Smooth muscle cell (in vitro differentiated cells): ENCODE measurements at regions not wholly inside any gene's neighbourhood (a gene's known extent, or its start where the extent isn't known, plus 50 kb on each side); places are given as distances from the start of the nearest gene placed in this dataset.
"Not testable (repeated sequence)": the region's sequence is repeated elsewhere in the genome, so short reads cannot be mapped to it uniquely, and the experiment has no call there.

Source experiments
- DNase-seq: peaks from one replicate; lab custom pipeline; 2025; ENCODE audit not compliant: unreplicated experiment; lab: John Stamatoyannopoulos, UW
- H2AFZ ChIP-seq: fragments of 200-600 bp; sonication (generic); 2 replicates; pipeline ENCODE4 v1.6.0; 2016; ENCODE audit warnings: antibody characterized with exemption, low read depth, mild to moderate bottlenecking
- H3F3A ChIP-seq: fragments of 200-600 bp; sonication (generic); 2 replicates; pipeline ENCODE4 v1.6.0; 2017; ENCODE audit warnings: antibody characterized with exemption, low read depth
- H3K27ac ChIP-seq: fragments of 200-600 bp; sonication (generic); 2 replicates; pipeline ENCODE4 v1.5.1; 2016; ENCODE audit warnings: low read depth, mild to moderate bottlenecking
- H3K27me3 ChIP-seq: fragments of 200-600 bp; sonication (generic); 2 replicates; pipeline ENCODE4 v1.6.1; 2016; ENCODE audit warnings: low read depth, mild to moderate bottlenecking
- H3K36me3 ChIP-seq: fragments of 200-600 bp; sonication (generic); 2 replicates; pipeline ENCODE4 v1.5.1; 2016; ENCODE audit warnings: low read depth
- H3K4me1 ChIP-seq: fragments of 200-600 bp; sonication (generic); 2 replicates; pipeline ENCODE4 v1.5.1; 2016; ENCODE audit warnings: low read depth
- H3K4me2 ChIP-seq: fragments of 200-600 bp; sonication (generic); 2 replicates; pipeline ENCODE4 v1.6.0; 2016; ENCODE audit warnings: mild to moderate bottlenecking
- H3K4me3 ChIP-seq: fragments of 200-600 bp; sonication (generic); 2 replicates; pipeline ENCODE4 v1.5.1; 2016; ENCODE audit warnings: mild to moderate bottlenecking
- H3K79me2 ChIP-seq: fragments of 200-600 bp; sonication (generic); 2 replicates; pipeline ENCODE4 v1.6.0; 2016; ENCODE audit warnings: low read depth, mild to moderate bottlenecking
- H3K9ac ChIP-seq: fragments of 200-600 bp; sonication (generic); 2 replicates; pipeline ENCODE4 v1.6.0; 2016; ENCODE audit warnings: low read depth
- H3K9me3 ChIP-seq: fragments of 200-600 bp; sonication (generic); replicated peaks from 2 replicates; pipeline ENCODE4 v1.5.1; 2016; ENCODE audit warnings: low read depth
- H4K20me1 ChIP-seq: fragments of 200-600 bp; sonication (generic); 2 replicates; pipeline ENCODE4 v1.6.0; 2016; ENCODE audit warnings: low read depth
- WGBS: methylation state at CpG from one replicate; pipeline ENCODE4 v1.1.7; 2016; ENCODE audit warnings: low lambda C conversion rate; 5-methylcytosine and 5-hydroxymethylcytosine counted together
- TF ChIP-seq, protein P1 (sequence below): fragments of 200-600 bp; sonication (generic); IDR thresholded peaks from 2 replicates; pipeline ENCODE4 v1.5.1; 2017; ENCODE audit warnings: borderline replicate concordance, mild to moderate bottlenecking, antibody characterized with exemption; ENCODE audit not compliant: insufficient read depth, poor library complexity, severe bottlenecking

DNA sequence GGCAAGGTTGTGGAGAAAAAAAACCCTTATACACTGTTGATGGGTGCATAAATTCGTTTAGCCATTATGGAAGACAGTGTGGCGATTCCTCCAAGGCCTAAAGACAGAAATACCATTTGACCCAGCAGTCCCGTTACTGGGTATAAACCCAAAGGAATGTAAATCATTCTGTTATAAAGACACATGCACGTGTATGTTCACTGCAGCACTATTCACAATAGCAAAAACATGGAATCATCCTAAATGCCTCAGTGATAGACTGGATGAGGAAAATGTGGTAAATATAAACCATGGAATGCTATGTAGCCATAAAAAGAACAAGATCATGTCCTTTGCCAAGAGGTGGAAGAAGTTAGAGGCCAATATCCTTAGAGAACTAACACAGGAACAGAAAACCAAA, 119.9 kb upstream of the PRR16 start:
- Histone ChIP-seq H3K9ac (no peak overlapping the region), H2AFZ (no peak overlapping the region), H3K4me1 (no peaks in the 10 kb centered on the region), H3K36me3 (no peaks in the 10 kb centered on the region), H3F3A (no peaks in the 10 kb centered on the region), H3K4me3 (no peak overlapping the region), H3K4me2 (no peak overlapping the region), H3K9me3 (no peaks in the 10 kb centered on the region), H3K79me2 (no peaks in the 10 kb centered on the region), H3K27me3 (no peaks in the 10 kb centered on the region), H4K20me1 (no peaks in the 10 kb centered on the region), H3K27ac (no peak overlapping the region)
- no peak for DNase-seq
- TF ChIP-seq, protein P1, sequence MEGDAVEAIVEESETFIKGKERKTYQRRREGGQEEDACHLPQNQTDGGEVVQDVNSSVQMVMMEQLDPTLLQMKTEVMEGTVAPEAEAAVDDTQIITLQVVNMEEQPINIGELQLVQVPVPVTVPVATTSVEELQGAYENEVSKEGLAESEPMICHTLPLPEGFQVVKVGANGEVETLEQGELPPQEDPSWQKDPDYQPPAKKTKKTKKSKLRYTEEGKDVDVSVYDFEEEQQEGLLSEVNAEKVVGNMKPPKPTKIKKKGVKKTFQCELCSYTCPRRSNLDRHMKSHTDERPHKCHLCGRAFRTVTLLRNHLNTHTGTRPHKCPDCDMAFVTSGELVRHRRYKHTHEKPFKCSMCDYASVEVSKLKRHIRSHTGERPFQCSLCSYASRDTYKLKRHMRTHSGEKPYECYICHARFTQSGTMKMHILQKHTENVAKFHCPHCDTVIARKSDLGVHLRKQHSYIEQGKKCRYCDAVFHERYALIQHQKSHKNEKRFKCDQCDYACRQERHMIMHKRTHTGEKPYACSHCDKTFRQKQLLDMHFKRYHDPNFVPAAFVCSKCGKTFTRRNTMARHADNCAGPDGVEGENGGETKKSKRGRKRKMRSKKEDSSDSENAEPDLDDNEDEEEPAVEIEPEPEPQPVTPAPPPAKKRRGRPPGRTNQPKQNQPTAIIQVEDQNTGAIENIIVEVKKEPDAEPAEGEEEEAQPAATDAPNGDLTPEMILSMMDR, result no peak
- 87% methylated on average over 4 of the region's 4 CpGs for WGBS

DNA sequence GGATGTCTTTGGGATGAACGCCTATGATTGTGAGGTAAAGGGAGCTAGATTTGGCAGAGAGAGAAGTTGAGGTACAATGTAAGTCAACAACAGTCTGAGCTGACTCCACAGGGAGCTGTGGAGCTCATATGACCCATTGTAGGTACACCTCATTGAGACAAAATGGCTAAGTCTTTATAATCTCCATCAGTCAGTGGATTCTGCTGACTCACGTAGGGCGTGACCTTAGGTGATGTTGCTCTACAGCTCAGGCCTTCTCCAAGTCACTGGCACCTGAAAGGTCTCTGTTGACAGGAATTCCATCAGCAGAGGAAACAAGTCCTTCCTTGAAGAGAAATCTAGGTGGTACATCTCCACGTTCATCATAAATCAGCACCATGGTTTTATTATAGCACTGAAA, 118.2 kb upstream of the PRR16 start:
- DNase-seq, result no peak
- Histone ChIP-seq H2AFZ (no peak overlapping the region), H3K27me3 (no peaks in the 10 kb centered on the region), H3K36me3 (no peaks in the 10 kb centered on the region), H3K4me1 (no peaks in the 10 kb centered on the region), H3K9ac (no peak overlapping the region), H3F3A (no peaks in the 10 kb centered on the region), H3K79me2 (no peaks in the 10 kb centered on the region), H3K4me2 (no peak overlapping the region), H4K20me1 (no peaks in the 10 kb centered on the region), H3K4me3 (no peak overlapping the region), H3K27ac (no peak overlapping the region), H3K9me3 (no peaks in the 10 kb centered on the region)
- 95% methylated on average over 4 of the region's 4 CpGs for WGBS
- TF ChIP-seq, protein P1, result no peak

DNA sequence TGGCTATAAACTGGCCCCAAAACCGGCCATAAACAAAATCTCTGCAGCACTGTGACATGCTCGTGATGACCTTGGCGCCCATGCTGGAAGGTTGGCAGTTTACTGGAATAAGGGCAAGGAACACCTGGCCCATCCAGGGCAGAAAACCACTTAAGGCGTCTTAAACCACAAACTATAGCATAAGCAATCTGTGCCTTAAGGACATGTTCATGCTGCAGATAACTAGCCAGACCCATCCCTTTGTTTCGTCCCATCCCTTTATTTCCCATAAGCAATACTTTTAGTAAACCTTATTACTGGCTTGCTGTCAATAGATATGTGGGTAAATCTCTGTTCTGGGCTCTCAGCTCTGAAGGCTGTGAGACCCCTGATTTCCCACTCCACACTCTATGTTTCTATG, 113.0 kb upstream of the PRR16 start:
- H4K20me1 ChIP-seq, H3K27me3 ChIP-seq, H3K36me3 ChIP-seq, H3K4me3 ChIP-seq, H3K9ac ChIP-seq, H3K9me3 ChIP-seq, H3F3A ChIP-seq, H2AFZ ChIP-seq, DNase-seq, H3K4me2 ChIP-seq, H3K79me2 ChIP-seq, H3K4me1 ChIP-seq, H3K27ac ChIP-seq: not testable (repeated sequence)
- 92% methylated on average over 5 of the region's 5 CpGs for WGBS

DNA sequence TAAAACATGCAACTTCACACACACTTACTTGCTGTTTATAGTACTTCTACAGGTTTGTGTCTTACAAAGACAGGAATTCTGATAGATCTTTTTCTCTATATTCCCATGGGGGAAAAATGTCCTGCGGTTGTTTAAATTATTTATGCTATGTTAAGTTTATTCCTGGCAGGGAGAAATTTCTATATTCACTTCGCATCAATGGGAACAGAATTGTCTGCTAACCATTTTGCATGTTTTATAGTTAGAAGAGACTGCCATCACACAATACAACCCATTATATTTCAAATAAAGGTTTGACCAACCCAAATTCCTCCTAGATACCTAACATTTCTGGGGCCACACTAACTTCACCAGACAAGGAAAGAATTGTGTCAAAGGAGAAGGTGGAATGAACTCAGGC, 110.0 kb upstream of the PRR16 start:
- H3K4me2 ChIP-seq, result no peak overlapping the region
- no peaks in the 10 kb centered on the region for H3F3A ChIP-seq
- no peak overlapping the region for H2AFZ ChIP-seq
- no peaks in the 10 kb centered on the region for H3K9me3 ChIP-seq
- no peaks in the 10 kb centered on the region for H3K79me2 ChIP-seq
- H3K4me3 ChIP-seq, result no peak overlapping the region
- no peak overlapping the region for H3K27ac ChIP-seq
- no peaks in the 10 kb centered on the region for H3K4me1 ChIP-seq
- H3K9ac ChIP-seq, result no peak overlapping the region
- no peak for DNase-seq
- H3K27me3 ChIP-seq, result no peaks in the 10 kb centered on the region
- H3K36me3 ChIP-seq, result no peaks in the 10 kb centered on the region
- TF ChIP-seq, protein P1, result no peak
- 97% methylated on average over 2 of the region's 2 CpGs for WGBS
- no peaks in the 10 kb centered on the region for H4K20me1 ChIP-seq
